GM12878 (cell line): ENCODE measurements at regions not wholly inside any gene's neighbourhood (a gene's known extent, or its start where the extent isn't known, plus 50 kb on each side); places are given as distances from the start of the nearest gene placed in this dataset.
A peak's percentile ranks its signal among the peaks of the same experiment; 100 is the strongest.

Experiments
- CBFB ChIP-seq: IDR thresholded peaks from 2 replicates; pipeline ENCODE4 v1.6.1; 2016; ENCODE audit warnings: antibody characterized with exemption, low read depth
- E4F1 ChIP-seq: fragments of 450-650 bp; IDR thresholded peaks from 2 replicates; pipeline ENCODE4 v1.6.1; 2018; ENCODE audit warnings: borderline replicate concordance, mild to moderate bottlenecking; ENCODE audit not compliant: partially characterized antibody
- EP300 ChIP-seq, 2 experiments: fragments of 150-350 bp in 1 of 2; IDR thresholded peaks; 2 replicates each; pipeline ENCODE4 v1.6.1; 2011 to 2012; ENCODE audit warnings: low read depth in 2 of 2, low read length in 2 of 2, borderline replicate concordance in 1 of 2, improper control_type of control experiment in 1 of 2, inconsistent platforms in 1 of 2; ENCODE audit not compliant: control insufficient read depth in 1 of 2
- ESRRA ChIP-seq: IDR thresholded peaks from 2 replicates; pipeline ENCODE4 v1.6.1; 2012; ENCODE audit warnings: mild to moderate bottlenecking, low read length, improper control_type of control experiment
- HCFC1 ChIP-seq: fragments of 150-350 bp; IDR thresholded peaks from 2 replicates; pipeline ENCODE4 v1.6.1; 2014; ENCODE audit warnings: low read length
- IKZF2 ChIP-seq, 2 experiments: fragments of 450-650 bp; IDR thresholded peaks; 2 replicates each; pipeline ENCODE4 v1.6.1; 2017; ENCODE audit warnings: mild to moderate bottlenecking in 2 of 2, moderate library complexity in 2 of 2
- IRF5 ChIP-seq: fragments of 450-650 bp; IDR thresholded peaks from 2 replicates; pipeline ENCODE4 v1.6.1; 2017; ENCODE audit warnings: borderline replicate concordance
- KAT2A ChIP-seq: conservative IDR thresholded peaks from 2 replicates; pipeline ENCODE4 v1.6.1; 2011; ENCODE audit warnings: low read depth, low read length; ENCODE audit not compliant: control insufficient read depth
- NFXL1 ChIP-seq: fragments of 450-650 bp; IDR thresholded peaks from 2 replicates; pipeline ENCODE4 v1.6.1; 2017; ENCODE audit warnings: antibody characterized with exemption, mild to moderate bottlenecking, borderline replicate concordance
- PAX8 ChIP-seq: fragments of 450-650 bp; IDR thresholded peaks from 2 replicates; pipeline ENCODE4 v1.6.1; 2017; ENCODE audit warnings: mild to moderate bottlenecking, moderate library complexity
- POLR2AphosphoS2 ChIP-seq: IDR thresholded peaks from 2 replicates; pipeline ENCODE4 v1.6.1; 2011; ENCODE audit warnings: low read depth, mild to moderate bottlenecking, low read length, improper control_type of control experiment, moderate library complexity
- POLR2AphosphoS5 ChIP-seq: IDR thresholded peaks from 2 replicates; pipeline ENCODE4 v1.6.1; 2011; ENCODE audit warnings: mild to moderate bottlenecking, low read length, inconsistent platforms
- RELB ChIP-seq: fragments of 450-650 bp; IDR thresholded peaks from 2 replicates; pipeline ENCODE4 v1.6.1; 2017; ENCODE audit warnings: low read depth, mild to moderate bottlenecking, moderate library complexity
- SMAD1 ChIP-seq: fragments of 450-650 bp; IDR thresholded peaks from 2 replicates; pipeline ENCODE4 v1.6.1; 2018; ENCODE audit warnings: mild to moderate bottlenecking, low read depth; ENCODE audit not compliant: partially characterized antibody
- SP1 ChIP-seq: IDR thresholded peaks from one replicate; pipeline ENCODE4 v1.6.1; 2011; ENCODE audit warnings: low read depth, low read length
- SUPT20H ChIP-seq: IDR thresholded peaks from 2 replicates; pipeline ENCODE4 v1.6.1; 2011; ENCODE audit warnings: low read depth, mild to moderate bottlenecking, low read length, moderate library complexity, borderline replicate concordance; ENCODE audit not compliant: control insufficient read depth
- USF2 ChIP-seq: IDR thresholded peaks from 2 replicates; pipeline ENCODE4 v1.6.1; 2011; ENCODE audit warnings: low read depth, low read length, improper control_type of control experiment, borderline replicate concordance
- ZNF592 ChIP-seq: fragments of 450-650 bp; IDR thresholded peaks from 2 replicates; pipeline ENCODE4 v1.6.1; 2017; ENCODE audit warnings: mild to moderate bottlenecking, moderate library complexity

- TF ChIP-seq KAT2A: no peak
- peak; percentile 69 to 78; a peak in 2 of 4 replicates for TF ChIP-seq IKZF2 (IDR thresholded peaks at IDR 0.05)
- no peak for TF ChIP-seq CBFB
- TF ChIP-seq EP300 (IDR thresholded peaks at IDR 0.05; ENCODE audit: borderline replicate concordance in 1 of 2, control insufficient read depth in 1 of 2, low read depth in 2 of 2, low read length in 2 of 2): peak in 1 of 2 experiments; percentile 30; a peak in 1 of 4 replicates
- peak; percentile 48 for TF ChIP-seq SMAD1
- no peak for TF ChIP-seq NFXL1
- TF ChIP-seq ZNF592: no peak
- no peak; the same call in 1 of the 2 replicates for TF ChIP-seq RELB
- TF ChIP-seq SUPT20H: no peak
- no peak for TF ChIP-seq E4F1
- TF ChIP-seq SP1: no peak
- TF ChIP-seq ESRRA: 0 out of 2 replicates have a peak, but pooled peaks have one; percentile 76
- no peak for TF ChIP-seq PAX8
- TF ChIP-seq HCFC1: no peak
- no peak for TF ChIP-seq IRF5
- no peak for TF ChIP-seq POLR2AphosphoS5
- TF ChIP-seq USF2: peak; percentile 38; the same call in 1 of the 2 replicates
- TF ChIP-seq POLR2AphosphoS2: no peak
Measured at GRCh38 chr6:81938014-81938856, 185.8 kb upstream of the TENT5A start (continued).
